ENCODE measurements at regions not wholly inside any gene's neighbourhood (a gene's known extent, or its start where the extent isn't known, plus 50 kb on each side); places are given as distances from the start of the nearest gene placed in this dataset.

GRCh38 chr1:58064166-58064565, 482.4 kb downstream of the OMA1 start:
- POLR2A ChIA-PET, result no interaction called here
- intact Hi-C loops (cut with micrococcal nuclease), result no loop called here
- ATAC-seq (ENCODE audit: low read depth) (no peak), DNase-seq (no peak)
- H3K27me3 Mint-ChIP-seq, result peaks cover 3% of the 10 kb centered on the region
- no peaks in the 10 kb centered on the region for H3K4me1 Mint-ChIP-seq
- no peaks in the 10 kb centered on the region for H3K9me3 Mint-ChIP-seq
- no peak overlapping the region for H3K27ac Mint-ChIP-seq
- CTCF ChIA-PET, result no interaction called here
- H3K36me3 Mint-ChIP-seq (ENCODE audit: low read depth), result no peaks in the 10 kb centered on the region
- no peak for TF ChIP-seq CTCF (IDR thresholded peaks at IDR 0.05)
- H3K4me3 Mint-ChIP-seq, result no peak overlapping the region

DNA sequence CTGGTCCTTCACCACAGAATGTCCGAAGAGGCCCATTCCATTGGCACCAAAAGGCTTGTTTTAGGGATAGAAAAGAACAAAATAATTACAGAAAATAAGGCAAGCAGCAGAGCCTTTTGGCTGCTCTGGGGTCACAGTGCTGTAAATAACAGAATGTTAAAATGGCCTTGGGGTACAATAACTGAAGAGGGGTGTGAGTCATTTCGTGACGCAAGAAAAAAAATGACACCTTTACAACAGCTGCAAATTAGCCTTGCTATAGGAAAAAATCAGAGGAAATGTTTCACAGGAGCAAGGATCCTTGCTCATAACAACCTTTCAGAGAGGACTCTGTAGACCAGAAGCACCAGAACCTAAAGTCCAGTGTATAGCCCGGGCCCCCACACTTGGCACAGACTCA, 483.4 kb downstream of the OMA1 start:
- TF ChIP-seq CTCF (IDR thresholded peaks at IDR 0.05), result no peak
- Mint-ChIP-seq H3K4me3 (no peak overlapping the region), H3K36me3 (ENCODE audit: low read depth) (no peaks in the 10 kb centered on the region), H3K27ac (no peak overlapping the region), H3K27me3 (peaks cover 3% of the 10 kb centered on the region), H3K4me1 (no peaks in the 10 kb centered on the region), H3K9me3 (no peaks in the 10 kb centered on the region)
- POLR2A ChIA-PET, result no interaction called here
- ATAC-seq (ENCODE audit: low read depth) (no peak), DNase-seq (no peak)
- intact Hi-C loops (cut with micrococcal nuclease), result no loop called here
- CTCF ChIA-PET, result no interaction called here

DNA sequence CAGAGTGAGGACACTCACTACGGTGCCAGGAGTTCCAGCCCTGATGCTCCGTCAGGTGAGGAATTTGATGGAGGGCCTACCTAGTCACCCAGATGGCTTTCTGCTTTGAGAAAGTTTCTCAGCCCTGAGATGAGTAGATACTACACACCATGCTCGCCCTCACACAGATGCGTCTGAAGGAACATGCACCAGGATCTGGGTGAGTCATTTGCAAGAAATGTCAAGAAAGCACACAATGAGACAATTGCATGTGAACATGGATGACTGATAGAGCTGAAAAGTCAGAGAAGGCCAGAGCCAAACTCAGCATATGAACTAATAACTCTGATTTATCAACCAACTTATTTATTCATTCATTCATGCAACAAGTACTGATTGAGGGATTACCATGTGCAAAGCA, 483.9 kb downstream of the OMA1 start:
- intact Hi-C loops (cut with micrococcal nuclease), result no loop called here
- Mint-ChIP-seq H3K4me3 (no peak overlapping the region), H3K9me3 (no peaks in the 10 kb centered on the region), H3K4me1 (no peaks in the 10 kb centered on the region), H3K27me3 (peaks cover 3% of the 10 kb centered on the region), H3K36me3 (ENCODE audit: low read depth) (no peaks in the 10 kb centered on the region), H3K27ac (no peak overlapping the region)
- DNase-seq, result no peak
- ChIA-PET POLR2A (no interaction called here), CTCF (no interaction called here)
- ATAC-seq (ENCODE audit: low read depth), result no peak
- TF ChIP-seq CTCF (IDR thresholded peaks at IDR 0.05), result no peak

- peaks cover 3% of the 10 kb centered on the region for H3K27me3 Mint-ChIP-seq
- H3K4me3 Mint-ChIP-seq, result no peak overlapping the region
- intact Hi-C loops (cut with micrococcal nuclease), result no loop called here
- no peak overlapping the region for H3K27ac Mint-ChIP-seq
- H3K36me3 Mint-ChIP-seq (ENCODE audit: low read depth), result no peaks in the 10 kb centered on the region
- DNase-seq (no peak), ATAC-seq (ENCODE audit: low read depth) (no peak)
- H3K4me1 Mint-ChIP-seq, result no peaks in the 10 kb centered on the region
- TF ChIP-seq CTCF (IDR thresholded peaks at IDR 0.05), result no peak
- ChIA-PET POLR2A (no interaction called here), CTCF (no interaction called here)
- no peaks in the 10 kb centered on the region for H3K9me3 Mint-ChIP-seq
These were observed 485.9 kb downstream of the OMA1 start for GRCh38 chr1:58060559-58061170.

DNA sequence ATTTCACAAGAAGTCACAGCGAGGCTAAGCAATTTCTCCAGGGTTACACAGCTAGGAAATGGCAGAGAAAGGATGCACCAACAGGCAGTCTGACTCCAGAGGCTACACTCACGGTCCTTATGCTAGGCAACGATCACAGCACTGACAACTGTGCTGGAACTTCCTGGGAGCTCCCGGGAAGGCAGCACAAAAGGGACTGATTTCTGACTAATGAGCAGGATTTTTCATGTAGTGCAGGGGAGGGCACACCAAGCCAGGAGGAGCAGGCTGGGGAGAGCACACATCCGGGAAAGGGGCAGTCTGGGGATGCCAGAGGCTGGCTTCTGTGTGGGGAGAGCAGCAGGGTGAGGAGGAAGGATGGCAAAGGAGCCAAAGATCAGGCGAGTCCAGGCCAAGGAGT, 486.7 kb downstream of the OMA1 start:
- ChIA-PET POLR2A (no interaction called here), CTCF (no interaction called here)
- Mint-ChIP-seq H3K27ac (no peak overlapping the region), H3K27me3 (peaks cover 6% of the 10 kb centered on the region), H3K4me1 (no peaks in the 10 kb centered on the region), H3K36me3 (ENCODE audit: low read depth) (no peaks in the 10 kb centered on the region), H3K4me3 (no peak overlapping the region), H3K9me3 (no peaks in the 10 kb centered on the region)
- no peak for TF ChIP-seq CTCF (IDR thresholded peaks at IDR 0.05)
- intact Hi-C loops (cut with micrococcal nuclease), result no loop called here
- ATAC-seq (ENCODE audit: low read depth) (no peak), DNase-seq (no peak)
